ENCODE measurements at regions not wholly inside any gene's neighbourhood (a gene's known extent, or its start where the extent isn't known, plus 50 kb on each side); places are given as distances from the start of the nearest gene placed in this dataset.
"Not testable (repeated sequence)": the region's sequence is repeated elsewhere in the genome, so short reads cannot be mapped to it uniquely, and the experiment has no call there.

GRCh38 chr21:15281714-15282113 is 216.9 kb upstream of the NRIP1 start:
- no peak for DNase-seq

DNA sequence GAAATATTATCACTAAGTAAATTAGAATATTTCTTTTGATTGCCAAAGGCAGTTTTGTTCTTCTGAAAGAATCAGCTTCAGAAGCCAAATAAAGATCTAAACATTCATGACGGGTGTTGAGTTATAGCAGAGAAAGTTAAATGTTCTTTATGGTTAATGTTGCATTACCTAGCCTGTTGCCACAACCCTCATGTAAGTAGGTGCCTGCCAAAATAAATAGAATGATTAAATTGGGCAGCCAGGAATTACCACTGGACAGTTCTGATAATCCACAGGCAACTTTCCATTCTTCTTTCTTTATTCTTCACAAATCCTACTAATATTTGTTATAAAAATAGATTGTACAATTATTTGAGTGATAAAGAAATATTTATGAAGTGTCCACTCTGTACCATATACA is 217.9 kb upstream of the NRIP1 start:
- DNase-seq: no peak

GRCh38 chr21:15283138-15283537 is 218.3 kb upstream of the NRIP1 start:
- no peak for DNase-seq

DNA sequence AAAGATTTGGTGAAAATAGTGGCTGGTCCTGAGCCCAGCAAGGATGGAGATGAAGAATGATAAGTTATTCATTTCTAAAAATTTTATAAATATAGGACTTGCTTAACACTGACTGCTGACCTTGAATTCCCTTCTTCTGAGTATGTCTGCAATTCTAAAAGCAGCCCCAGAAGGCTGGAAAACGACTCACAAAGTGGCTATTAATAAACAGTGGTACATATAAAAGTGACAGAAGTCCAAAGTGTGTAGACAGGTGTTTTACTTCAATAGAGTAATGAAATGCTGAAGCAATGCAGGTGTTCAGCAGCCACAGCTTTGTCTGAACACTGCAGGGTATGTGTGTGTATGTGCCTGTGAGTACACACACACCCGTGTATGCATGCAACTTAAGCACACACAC is 219.0 kb upstream of the NRIP1 start:
- no peak for DNase-seq

GRCh38 chr21:15285556-15285955 is 220.8 kb upstream of the NRIP1 start:
- DNase-seq: no peak

- no peak for DNase-seq
Observed at GRCh38 chr21:15289246-15289645, 224.4 kb upstream of the NRIP1 start.

- DNase-seq: no peak
Observed at GRCh38 chr21:15289896-15290841, 225.4 kb upstream of the NRIP1 start.

- DNase-seq: no peak
Observed at GRCh38 chr21:15291621-15292266, 226.9 kb upstream of the NRIP1 start.

DNA sequence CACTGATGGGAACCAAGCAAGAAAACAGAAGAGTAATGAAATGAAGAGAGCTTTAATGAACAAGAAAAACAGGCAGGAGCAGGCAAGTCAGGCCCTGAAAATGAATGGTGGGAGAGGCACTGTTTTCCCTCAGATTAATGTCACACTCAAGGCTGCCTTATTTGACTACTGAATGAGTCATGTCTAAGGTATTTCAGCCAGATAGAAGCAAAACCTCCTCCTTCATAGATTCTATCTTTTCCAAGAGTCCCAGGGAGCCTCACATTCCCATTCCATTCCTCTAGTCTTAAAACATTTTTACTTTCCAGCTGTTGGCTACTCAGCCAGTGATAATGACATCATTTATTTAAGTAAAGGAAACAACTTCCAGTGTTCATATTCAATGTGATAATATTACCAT is 228.4 kb upstream of the NRIP1 start:
- DNase-seq: no peak

- DNase-seq: no peak
Observed at GRCh38 chr21:15295875-15296274, 231.1 kb upstream of the NRIP1 start.

DNA sequence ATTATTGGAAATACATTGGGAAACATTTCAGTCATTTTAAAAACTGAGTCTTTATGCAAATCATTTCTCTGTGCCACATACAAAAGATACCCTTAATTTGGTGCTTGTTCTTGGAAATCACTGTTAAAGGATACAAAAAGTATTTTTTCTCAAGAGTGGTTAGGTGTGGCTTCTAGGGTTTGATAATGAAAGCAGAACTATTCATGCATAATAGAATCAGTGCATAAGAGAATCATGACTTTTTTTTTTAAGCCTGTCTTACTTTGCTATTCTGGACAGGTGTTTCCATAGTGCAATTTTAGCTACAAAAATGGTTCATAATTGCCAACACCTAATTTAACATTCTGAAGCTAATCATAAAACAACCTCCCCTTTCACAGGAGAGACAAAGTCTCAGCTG is 233.0 kb upstream of the NRIP1 start:
- DNase-seq: no peak

GRCh38 chr21:15298306-15298705 is 233.5 kb upstream of the NRIP1 start:
- no peak for DNase-seq

GRCh38 chr21:15298755-15299154 is 234.0 kb upstream of the NRIP1 start:
- DNase-seq: not testable (repeated sequence)

DNA sequence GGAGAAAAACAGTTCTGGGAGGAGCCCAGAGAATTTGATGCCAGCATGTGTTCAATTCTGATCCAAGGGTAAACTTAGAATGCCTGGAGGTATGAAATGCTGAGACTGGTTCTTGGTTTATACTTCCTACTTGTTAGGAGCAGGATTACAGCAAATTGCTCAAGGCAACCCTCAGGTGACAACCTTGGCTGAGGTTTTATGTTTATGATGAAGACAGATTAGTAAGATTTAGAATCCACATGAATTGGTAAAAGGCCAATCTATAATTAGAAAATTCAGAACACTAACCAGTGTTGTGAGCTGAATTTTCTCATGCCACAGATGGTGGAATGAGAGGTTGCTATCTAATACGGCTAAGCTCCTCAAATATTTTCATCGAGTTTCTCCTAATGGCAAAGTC is 235.3 kb upstream of the NRIP1 start:
- DNase-seq: no peak

DNA sequence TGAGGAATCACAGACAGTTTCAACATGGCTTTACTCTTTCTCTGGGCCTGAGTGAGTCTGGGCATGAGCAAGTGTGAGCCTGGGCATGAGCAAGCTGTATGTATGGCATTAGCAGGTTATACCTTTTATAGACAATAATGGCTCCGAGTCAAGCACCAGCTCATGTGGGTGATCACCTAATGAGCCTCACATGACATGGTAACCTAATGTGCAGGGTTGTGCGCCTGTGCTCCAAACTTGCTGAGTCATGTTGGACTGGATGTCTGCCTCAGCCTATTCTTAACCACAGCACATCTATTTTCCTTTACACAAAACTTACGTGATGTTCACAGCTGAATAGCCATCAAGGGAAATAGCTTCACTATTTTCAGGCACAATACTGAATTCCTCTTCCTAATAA is 236.2 kb upstream of the NRIP1 start:
- no peak for DNase-seq

DNA sequence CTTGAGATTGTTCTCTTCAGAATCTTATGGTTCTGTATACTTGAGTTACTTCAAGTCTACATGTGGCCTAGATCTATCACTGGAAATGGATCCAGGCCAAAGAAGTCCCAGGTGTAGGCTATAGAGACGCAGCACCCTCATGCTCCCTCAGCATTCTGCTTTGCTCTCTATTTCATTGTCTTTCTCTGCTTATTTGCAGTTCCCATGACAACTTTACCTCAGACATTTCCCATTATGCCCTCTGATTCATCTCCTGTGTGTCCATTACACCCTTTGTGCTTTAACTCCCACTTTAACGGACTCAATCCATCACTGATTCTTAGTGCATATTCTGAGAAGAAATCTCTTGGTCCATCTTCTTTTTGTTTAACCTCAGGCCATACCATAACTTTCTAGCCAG is 236.9 kb upstream of the NRIP1 start:
- DNase-seq: no peak

- no peak for DNase-seq
Observed at GRCh38 chr21:15306271-15306670, 241.5 kb upstream of the NRIP1 start.

- no peak for DNase-seq
Observed at GRCh38 chr21:15308333-15308732, 243.5 kb upstream of the NRIP1 start.

- DNase-seq: no peak
Observed at GRCh38 chr21:15309022-15309590, 244.3 kb upstream of the NRIP1 start.

DNA sequence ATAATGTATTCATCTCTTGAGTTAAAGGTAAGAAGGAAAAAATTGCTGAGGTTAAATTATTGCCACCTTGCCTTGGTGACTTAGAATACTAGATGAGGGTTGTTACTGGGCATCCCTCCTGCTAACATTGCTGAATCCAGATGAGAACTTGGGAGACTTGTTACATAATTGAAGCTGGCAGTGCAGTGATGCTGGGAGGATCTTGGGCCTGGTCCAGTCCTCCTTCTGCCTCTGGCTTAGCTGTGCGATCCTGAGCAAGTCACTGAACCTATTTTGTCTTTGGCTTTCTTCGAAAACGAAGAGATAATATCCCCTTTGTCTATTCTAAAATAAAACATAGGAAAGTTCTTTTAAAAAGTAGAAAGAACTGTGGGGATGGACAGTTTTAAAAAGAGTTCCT is 244.9 kb upstream of the NRIP1 start:
- DNase-seq: no peak

DNA sequence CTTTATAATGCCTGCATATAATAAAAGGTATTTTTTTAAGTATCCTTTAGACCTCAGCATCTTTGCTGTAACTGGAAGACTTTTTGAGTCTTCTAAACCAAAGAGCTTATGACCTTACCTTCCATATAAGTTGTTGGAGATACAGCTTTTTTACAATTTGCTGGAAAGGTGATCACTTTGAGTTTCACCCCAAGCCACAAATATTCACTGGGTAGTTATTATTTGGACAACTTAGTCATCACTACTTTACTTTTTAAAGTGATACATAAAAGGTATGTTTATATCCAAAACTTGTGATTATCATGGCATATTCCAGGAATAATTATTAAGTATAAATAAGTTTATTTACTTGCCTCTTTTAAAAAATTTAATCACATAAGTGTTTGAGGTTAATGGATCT is 246.7 kb upstream of the NRIP1 start:
- no peak for DNase-seq

DNA sequence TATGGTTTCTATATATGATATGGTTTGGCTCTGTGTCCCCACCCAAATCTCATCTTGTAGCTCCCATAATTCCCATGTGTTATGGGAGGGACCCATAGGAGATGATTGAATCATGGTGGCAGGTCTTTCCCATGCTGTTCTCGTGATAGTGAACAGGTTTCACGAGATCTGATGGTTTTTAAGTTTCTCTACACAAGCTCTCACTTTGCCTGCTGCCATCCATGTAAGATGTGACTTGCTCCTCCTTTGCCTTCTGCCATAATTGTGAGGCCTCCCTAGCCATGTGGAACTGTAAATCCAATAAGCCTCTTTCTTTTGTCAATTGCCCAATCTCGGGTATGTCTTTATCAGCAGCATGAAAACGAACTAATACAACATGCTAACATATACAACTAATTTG is 252.2 kb upstream of the NRIP1 start:
- DNase-seq: not testable (repeated sequence)

GRCh38 chr21:15319727-15320126 is 254.9 kb upstream of the NRIP1 start:
- DNase-seq: no peak

- DNase-seq: no peak
Observed at GRCh38 chr21:15324542-15324941, 259.7 kb upstream of the NRIP1 start.

Measured in SIG-M5 (cell line).